GM12872 (cell line): ENCODE measurements at regions not wholly inside any gene's neighbourhood (a gene's known extent, or its start where the extent isn't known, plus 50 kb on each side); places are given as distances from the start of the nearest gene placed in this dataset.

Experiments
- TF ChIP-seq, protein P1 (sequence below): IDR thresholded peaks from 3 replicates; pipeline ENCODE4 v1.5.1; 2011; ENCODE audit warnings: low read depth, mild to moderate bottlenecking, low read length, moderate library complexity; ENCODE audit not compliant: insufficient read depth

- TF ChIP-seq, protein P1, sequence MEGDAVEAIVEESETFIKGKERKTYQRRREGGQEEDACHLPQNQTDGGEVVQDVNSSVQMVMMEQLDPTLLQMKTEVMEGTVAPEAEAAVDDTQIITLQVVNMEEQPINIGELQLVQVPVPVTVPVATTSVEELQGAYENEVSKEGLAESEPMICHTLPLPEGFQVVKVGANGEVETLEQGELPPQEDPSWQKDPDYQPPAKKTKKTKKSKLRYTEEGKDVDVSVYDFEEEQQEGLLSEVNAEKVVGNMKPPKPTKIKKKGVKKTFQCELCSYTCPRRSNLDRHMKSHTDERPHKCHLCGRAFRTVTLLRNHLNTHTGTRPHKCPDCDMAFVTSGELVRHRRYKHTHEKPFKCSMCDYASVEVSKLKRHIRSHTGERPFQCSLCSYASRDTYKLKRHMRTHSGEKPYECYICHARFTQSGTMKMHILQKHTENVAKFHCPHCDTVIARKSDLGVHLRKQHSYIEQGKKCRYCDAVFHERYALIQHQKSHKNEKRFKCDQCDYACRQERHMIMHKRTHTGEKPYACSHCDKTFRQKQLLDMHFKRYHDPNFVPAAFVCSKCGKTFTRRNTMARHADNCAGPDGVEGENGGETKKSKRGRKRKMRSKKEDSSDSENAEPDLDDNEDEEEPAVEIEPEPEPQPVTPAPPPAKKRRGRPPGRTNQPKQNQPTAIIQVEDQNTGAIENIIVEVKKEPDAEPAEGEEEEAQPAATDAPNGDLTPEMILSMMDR: no peak
Measured at GRCh38 chr14:30356438-30357202, 202.3 kb upstream of the G2E3 start.

DNA sequence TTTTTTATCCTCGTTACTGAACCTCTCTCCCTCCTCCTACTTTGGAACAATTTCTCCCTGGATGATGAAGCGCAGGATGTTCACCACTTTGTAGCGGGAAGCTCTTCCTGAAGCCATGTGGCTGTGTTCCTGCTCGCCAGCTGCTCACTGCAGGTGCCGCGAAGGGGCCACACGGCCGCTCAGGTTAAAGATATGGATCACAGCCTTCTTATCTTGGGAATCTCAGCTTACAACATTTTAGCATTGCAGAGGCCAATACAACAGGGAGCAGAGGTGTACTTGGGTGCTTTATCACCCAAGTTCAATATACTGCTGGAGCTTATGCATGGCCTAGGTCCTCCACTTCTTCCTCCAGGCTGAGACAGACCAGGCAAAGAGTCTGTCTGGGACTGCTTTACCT, 201.2 kb upstream of the G2E3 start:
- TF ChIP-seq, protein P1: no peak

DNA sequence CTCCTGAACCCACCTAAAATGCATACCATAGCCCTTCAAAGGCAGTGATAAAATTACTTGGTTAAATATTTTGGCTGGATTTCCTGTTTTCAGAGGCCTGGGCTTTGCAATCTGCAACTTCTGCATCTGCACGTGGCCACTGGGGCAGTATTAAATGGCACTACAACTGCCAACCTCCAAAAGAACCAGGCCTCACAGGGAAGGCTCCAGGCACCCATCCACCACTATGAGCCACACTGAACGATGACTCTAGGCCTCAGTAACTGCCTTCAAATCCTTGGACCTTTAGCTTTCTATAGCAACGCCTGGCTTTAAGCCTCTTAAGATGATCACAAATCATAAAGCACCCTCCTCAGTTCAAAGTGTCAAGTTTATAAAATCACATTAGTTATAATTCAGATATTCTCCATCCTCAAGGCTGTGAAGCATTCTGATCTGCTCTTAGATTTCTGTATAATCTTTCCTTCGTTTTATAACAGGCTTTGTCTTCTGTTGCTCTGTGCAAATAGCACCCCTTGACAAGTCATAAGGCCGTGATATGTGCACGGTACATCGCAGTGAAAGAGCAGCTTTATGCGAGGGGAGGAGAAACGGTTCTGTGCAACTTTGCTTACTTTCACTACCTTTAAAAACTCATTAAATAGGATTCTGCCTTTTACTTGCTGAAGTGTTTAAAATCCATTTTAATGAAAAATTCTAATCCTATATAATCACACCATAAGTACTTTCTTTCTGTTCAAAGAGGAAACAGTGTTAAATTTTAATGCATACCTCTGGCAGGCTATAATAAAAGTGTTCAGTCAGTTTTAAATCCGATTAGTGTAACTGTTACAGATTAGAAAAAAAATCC, 196.4 kb upstream of the G2E3 start:
- TF ChIP-seq, protein P1: no peak

DNA sequence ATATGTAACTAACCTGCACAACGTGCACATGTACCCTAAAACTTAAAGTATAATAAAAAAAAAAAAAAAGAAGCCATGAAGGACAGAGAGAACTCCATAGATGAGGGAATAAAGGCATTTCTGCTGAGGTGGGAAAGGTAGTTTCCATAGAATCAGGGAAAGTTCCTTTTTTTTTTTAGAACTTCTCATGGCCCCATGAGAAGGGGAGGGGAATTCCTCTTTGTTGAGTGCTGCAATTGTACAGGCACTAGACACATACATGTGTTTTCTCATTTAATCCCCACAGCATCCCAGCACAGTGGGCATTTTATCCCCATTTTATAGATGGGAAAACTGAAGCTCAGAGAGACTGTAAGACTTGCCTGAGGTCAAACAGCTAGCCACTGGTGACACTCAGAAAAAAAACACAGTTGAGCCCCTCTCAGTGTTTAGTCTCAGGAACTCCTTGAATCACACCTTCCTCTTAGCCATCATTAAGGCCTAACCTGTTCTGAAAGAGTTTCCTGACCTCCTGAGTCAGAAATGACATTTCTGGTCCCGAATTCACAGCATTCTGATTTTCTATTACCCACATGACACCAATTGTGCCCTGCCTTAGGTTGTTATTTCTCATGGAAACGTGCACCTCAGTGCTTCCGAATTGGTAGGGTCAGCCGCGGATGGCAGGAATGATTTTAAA, 189.3 kb upstream of the G2E3 start:
- TF ChIP-seq, protein P1: no peak

DNA sequence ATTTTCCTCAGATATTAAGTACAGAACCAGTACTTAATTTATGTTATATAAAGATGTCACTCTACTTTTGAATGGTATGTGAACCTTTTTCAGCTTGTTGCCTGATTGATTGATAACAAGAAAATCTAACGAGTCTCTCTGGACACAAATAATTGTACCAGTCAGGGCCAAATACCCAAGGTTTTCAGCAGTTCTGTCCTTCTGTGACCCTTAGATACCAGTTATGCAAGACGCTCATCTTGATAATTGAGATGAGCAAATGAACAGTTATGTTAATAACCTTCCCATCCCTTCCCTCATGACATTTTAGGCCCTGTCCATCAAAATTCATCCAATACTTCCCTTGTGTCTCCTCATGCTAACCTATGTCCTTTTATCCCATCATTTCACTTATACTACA, 185.9 kb upstream of the G2E3 start:
- TF ChIP-seq, protein P1: no peak

- TF ChIP-seq, protein P1: no peak
Measured at GRCh38 chr14:30373526-30373925, 185.4 kb upstream of the G2E3 start.

DNA sequence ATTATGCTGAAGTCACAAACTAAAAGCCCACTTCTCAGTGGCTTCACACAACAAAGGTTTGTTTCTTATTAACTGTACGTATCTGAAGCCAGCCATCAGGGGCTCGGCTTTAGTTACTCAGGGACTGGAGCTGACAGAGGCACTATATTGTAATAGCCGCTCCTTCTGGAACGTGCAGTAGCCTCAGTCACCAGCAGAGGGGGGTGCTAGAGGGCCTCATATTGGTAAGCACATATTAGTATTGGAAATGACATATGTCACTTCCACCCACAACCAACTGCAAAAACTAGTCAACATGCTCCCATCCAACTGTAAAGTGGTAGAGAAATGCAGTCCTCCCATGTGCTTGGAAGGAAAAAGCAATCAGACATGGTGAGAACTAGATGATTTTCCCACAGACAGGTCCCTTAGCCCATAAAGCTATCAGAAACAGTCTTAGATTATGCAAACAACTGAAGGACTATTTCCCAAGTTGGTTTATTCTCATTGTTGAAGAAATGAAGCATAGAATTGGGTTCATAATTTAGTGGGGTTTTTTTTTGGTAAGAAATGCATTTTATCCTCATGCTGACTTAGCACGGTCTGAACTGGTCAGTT, 183.6 kb upstream of the G2E3 start:
- TF ChIP-seq, protein P1: peak; percentile 91
